LHCN-M2 (cell line): ENCODE measurements at regions not wholly inside any gene's neighbourhood (a gene's known extent, or its start where the extent isn't known, plus 50 kb on each side); places are given as distances from the start of the nearest gene placed in this dataset.

ENCODE experiments used
- DNase-seq: peaks from one replicate; pipeline ENCODE4 v3.0.0-alpha.2; 2012; ENCODE audit warnings: low read depth

DNA sequence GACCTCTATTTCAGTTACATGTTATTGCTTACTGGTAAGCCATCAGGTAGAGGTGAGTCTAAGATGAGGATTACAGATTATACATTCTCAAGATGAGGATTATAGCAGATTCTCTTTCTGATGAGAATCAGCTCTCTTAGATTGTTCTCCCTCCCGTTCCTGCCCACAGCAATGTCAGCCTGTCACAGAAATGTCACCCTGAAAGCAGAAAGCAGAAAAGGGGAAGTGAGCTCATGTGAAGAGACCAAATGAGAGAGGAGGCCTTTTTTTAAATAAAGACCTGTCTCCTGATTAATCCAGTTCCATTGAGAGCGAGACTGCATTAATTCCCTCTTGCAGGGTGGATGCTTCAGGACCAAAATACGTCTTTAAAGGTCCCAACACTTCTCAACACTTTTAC lies 445.6 kb downstream of the KCTD12 start:
- DNase-seq, result no peak

DNA sequence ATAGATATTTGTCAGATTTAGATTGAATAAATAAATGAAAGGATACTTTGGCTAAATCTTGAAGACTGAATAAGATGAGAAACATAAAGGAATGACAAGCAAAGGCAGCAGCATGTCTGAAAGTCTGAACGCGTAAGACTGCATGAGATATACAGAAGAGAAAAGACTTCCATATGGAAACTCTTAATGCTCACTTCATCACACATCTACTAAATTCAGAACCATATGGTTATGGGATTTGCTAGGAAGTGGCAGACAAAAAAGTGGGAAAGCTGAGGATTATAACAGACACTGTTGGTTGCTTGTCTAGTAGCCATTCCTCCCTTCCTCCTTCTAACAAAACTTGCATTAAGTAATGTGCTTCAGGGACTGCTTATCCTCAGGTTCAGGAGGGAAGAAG lies 446.7 kb downstream of the KCTD12 start:
- no peak for DNase-seq

DNA sequence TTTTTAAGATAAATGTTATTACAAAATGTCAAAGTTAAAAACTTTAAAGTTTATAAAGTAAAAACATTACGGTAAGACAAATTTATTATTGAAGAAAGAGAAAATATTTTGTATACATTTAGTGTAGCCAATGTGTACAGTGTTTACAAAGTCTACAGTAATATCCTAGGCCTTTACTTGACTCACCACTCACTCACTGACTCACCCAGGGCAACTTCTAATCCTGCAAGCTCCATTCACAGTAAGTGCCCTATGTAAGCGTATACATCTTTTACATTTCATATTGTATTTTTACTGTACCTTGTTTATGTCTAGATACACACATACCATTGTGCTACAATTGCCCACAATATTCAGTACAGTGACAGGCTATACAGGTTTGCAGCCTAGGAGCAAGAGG lies 448.2 kb downstream of the KCTD12 start:
- no peak for DNase-seq

DNA sequence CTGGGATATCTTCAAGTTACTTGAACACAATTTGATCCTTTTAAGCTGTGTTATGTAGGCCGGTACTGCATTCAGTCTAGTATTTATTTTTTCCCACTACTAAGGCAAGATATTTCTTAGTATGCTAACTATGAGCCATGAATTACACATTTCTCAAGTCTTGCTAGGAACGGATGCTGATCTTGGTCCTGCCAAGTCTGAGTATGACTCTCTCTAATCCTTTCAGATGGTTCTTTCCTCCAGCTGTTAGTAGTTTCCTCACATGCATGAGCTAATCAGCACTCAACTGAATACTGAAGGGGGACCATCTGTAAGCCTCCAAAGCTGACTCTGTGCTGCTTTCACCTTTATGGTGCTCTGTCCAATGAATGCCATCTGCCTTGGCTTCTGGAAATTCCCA lies 460.3 kb downstream of the KCTD12 start:
- peak; percentile 90 for DNase-seq

DNA sequence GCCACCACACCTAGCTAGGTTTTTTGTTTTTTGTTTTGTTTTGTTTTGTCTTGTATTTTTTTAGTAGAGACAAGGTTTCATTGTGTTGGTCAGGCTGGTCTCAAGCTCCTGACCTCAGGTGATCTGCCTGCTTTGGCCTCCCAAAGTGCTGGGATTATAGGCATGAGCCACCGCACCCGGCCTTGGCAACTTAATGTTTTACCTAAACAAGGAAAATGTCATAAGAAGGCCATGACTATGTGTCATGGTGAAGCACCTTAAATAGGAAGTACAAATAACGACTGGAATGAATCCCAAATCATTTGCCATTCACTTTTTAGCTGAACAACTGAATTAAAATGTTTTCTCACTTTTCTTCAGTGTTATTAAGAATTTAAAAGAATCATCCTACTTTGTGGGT lies 465.2 kb downstream of the KCTD12 start:
- no peak for DNase-seq

DNA sequence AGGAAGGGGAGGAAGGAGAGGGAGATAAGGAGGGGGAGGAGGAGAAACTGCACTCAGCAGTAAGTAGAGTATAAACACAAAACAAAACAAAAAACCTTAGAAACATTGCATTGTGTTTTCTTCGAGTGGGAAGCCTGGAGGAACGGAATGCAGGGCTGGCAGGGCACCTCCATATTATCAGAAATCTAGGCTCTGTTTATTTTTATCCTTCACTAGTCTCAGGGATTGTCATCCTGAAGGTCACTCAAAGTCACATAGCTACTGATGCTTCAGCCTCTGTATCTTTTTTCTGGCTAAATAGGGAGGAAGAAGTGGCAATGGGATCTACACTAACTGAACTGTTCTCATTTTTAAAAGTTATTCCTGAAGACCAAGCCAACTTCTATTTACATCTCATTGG lies 467.8 kb downstream of the KCTD12 start:
- no peak for DNase-seq

DNA sequence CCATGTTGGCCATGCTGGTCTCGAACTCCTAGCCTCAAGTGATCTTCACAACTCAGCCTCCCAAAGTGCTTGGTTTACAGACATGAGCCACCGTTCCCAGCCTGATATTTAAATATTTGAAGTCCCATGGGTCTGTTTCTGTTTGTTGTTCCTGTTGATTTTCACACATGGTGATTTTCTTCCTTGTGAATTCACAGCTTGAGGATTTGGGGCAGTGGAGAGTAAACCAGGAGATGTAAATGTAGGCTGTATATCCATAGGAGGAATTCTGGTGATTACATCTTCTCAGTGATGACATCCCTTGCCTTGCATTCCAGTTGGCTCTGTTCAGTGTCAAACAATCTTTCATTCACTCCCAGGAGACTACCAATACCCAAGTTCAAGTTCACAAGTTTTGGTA lies 471.9 kb downstream of the KCTD12 start:
- DNase-seq, result no peak

DNA sequence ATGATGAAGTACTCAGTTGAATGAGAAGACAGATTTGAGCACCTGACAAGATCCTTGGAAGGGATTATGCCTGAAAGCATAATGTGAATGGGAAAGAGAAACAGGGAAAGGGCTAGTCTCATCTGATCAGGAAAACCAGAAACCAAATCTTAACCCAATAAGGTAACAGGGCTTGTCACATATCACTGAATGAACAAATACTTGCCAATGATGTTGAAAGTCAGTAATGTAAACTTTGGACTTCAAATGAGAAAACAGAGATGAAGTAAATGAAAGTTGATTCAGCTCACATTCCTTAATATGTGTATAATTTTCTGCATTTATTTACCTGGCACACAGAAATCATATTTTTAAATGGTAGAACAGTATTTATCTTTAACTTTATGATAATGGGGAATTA lies 480.0 kb downstream of the KCTD12 start:
- DNase-seq, result no peak

DNA sequence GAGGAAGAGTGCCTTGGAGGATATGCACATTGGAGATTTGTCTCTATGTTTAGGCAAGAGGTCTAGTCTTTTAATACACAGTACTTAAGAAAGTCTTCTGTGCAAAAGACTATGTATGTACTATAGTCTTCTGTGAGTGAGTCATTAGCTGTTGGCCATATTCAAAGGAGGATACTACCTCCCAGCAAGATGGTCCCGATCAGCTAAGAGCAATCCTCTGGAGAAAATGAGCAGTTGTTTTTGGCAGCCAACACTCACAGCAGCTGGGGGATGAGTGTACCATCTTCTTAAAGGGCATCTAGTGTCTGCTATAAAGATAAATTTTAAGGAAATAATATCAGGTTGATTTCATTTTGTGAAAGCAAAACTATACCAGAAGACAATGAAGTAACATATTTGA lies 487.8 kb downstream of the KCTD12 start:
- peak; percentile 91 for DNase-seq

DNA sequence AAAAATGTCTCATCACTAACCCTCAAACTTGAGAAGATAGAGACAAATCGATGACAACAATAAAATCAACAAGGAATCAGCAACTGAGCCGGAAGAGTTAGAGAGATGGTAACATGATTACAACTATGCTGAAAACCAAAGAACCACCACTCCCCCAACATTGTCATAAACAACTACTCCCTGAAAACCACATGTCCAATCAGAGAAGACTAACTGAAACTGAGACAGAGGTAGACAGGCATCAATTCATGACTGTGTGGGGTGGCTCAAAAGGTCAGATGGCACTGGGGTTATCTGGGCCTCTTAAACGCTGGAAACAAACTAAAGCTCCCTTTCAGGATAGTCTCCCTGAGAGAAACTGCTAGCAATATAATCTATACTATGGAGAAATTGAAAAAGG lies 488.8 kb downstream of the KCTD12 start:
- DNase-seq, result no peak

DNA sequence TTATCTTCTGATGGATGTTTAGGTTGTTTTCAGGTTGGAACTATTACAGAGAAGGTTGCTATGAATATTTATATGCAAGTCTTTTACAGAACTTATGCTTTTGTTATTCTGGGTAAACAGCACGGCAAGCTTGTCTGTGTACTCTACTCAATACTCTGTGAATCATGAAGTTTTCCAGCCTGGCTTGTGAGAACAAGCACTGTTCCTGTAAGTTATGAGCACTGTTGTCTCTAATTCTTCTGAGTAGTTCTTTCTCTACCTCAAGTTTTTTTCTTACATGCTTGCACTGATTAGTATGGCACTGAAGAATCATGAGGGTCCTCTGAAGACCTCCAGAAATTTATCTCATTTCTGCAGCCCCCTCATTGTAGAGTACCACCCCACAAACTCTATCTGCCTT lies 496.9 kb downstream of the KCTD12 start:
- DNase-seq, result no peak

DNA sequence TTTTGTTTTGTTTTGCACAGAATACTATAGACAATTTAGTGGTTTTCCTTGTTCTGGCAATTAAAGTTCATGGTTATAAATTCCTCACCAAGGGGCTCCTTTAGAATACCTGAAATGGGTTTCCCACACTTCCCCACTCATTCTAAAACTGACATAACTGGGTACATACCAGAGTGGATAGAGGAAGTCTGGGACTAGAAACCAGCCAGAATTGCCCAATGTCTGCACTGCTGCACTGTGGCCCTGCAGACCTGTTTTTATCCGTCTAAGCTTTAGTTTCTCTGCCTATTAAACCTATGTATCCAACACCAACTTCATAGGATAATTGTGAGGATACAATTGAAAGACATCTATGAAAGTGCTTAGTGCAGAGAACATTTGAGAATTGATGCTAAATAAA lies 498.6 kb downstream of the KCTD12 start:
- DNase-seq, result no peak

DNA sequence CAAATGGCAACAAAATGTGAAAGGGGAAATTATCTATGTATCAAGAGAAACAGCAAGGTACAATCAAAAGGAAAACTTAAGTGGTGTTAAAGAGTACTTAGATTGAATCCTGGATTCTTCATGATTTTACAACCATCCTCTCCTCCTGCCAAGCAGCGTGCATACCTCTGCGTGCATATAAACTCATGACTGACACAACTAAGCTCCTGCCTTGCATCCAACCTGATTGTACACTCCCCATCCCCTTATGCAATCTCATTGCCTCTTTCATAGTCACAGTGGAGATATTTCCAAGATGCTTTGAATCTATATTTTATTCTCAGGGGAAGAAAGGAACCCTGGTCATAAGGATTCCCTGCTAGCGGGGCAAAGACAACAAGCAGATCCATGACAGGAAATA lies 499.9 kb downstream of the KCTD12 start:
- DNase-seq, result no peak

DNA sequence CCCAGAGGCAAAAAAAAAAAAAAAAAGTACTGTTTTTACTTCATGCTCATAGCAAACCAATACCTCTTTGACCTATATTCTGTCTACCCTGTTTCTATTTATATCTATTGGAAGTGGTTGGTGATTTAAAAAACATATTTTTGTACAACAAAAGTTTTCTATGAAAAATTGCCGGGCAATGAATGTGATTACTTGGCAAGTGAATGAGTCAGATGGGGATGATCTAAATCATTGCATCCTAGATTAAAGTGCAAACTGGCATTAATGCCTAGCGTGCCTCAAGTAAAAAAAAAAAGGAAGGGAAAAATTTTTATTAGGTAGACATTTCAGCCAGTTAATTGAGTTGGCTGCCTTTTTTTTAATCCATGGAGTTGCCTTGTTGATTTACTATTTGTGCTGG lies 500.6 kb downstream of the KCTD12 start:
- DNase-seq, result peak; percentile 61

DNA sequence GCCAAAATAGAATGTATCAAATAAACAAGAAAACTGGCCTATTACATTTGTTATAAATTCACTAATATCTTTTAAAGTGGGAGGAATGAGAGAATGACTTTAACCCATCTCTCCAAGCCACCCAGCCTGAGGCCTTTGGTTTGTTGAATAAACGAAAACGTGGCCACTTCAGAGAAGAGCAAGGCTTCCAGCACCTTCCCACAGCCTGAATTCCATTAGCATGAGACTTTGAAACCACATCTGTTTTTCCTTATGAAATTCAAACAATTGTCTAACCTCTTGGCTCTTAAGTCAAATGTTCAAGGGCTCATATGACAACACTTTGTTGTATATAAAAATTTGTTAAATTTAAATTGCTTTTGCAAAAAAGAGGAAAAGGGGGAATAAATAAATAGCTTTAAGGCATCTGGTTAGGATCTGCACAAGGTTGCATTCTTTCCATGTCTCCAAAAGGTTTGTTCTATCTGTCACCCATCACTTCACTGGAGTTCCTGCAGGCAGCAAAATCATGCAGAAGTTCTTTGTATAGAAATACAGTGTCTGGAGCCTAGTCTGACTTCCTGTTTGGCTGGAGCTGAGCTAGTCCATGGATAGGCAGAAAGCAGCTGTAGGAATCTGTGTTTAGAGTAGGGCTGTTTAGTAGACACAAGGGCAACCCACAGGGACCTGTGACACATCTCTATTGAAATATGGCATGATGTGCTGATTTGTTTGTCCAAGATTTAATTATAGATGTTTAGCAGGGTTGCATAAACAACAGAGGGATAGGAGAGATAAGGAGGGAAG lies 502.3 kb downstream of the KCTD12 start:
- DNase-seq, result peak; percentile 96

DNA sequence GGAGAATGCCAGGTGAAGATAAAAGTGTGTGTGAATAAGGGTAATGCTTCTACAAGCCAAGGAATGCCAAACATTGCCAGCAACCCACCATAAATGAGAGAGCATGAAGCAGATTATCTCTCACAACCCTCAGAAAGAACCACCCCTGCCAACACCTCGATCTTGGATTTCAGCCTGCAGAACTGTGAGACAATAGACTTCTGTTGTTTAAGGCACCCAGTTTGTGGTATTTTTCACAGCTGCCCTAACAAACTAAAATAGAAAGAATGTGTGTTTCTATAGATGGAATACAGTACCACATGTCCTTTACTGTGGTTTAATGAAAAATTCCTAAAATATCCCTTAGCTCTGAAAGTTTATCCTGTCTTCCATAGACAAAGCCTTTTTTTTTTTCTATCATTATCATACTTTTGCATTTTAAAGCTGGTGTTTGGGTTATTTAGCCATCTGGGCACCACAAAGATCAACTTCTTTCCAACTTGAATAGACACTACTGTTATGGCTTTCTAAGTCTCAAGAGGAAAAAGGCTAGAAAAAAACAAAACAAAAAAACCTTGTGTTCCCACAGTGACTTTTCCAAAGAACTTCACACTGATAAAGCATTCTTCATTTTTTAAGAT lies 505.6 kb downstream of the KCTD12 start:
- peak; percentile 94 for DNase-seq

DNA sequence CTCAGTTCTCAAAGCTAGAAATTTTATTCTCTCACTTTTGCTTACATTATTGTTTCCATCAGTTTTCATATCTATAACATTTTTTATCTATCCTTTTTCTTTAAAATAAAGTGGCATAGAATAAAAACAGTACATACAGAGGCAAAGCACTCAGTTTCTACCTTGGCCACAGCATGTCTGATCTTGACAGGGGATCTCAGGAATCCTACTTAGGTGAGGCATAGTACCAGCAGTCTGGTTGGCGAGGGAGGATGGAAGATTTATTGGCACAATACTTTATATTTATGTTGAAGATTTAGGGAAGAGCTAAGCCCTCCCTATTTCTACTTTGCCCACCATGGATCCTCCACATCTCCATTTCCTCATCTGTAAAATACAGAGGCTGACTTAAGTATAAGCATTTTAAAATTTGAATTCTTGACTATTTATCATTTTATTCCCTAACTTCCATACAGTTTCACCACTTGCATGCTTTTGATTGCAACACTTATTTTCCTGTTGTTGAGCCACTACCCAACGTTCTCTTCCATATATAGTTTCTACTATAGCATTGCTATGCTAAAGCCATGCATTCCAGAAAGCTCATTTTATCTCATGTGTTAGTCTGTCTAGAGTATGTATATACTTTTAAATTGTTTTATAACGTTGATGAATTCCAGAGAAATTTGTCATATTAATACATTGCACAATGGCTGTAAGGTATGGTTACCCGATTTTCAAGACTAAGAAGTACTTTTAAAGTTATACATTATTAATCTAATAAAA lies 506.7 kb downstream of the KCTD12 start:
- DNase-seq, result no peak

DNA sequence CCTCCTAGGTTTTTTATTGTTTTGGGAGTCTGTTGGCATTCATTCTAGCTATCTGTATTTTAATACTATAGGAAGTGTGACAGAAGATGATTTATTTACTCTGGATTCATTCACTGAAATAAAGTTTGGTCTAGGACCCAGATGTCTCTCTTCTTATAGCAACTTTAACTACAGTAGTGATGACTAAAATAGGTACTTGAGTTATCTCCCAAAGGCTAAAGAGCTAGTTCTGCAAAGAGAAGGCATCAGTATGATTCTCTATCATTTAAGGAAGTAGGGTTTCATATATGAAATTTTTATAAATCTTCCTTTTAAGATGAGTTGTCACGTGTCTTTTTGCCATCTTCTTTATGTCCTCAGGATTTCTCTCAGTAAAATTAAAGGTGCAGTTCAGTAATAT lies 507.4 kb downstream of the KCTD12 start:
- no peak for DNase-seq

DNA sequence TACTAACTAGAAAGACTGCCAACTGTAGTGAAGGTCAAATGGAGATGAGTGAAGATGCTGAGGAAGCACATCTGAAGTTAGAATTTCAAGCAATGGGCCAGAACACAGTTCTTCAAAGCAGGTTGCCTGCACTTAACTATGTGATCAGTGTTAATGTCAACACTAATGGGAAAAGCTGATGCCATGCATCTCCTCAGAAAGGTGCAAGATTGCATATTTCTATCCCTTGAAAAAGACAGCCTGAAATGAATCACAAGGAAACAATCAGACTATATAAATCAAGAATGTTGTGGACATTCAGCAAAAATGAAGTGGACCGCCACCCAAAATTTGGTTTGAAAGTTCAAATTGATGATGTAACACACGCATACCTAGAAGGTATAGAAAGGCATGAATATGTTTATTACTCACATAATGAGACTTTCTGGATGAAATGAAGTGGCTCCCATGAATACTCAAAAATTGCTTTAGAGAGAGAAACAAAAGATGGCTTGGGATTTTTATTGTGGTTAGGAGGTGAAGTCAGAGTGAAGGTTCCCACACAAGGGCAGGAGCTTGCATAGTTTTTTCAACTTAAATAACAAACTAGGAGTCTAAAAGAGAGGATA lies 522.4 kb downstream of the KCTD12 start:
- DNase-seq, result no peak

DNA sequence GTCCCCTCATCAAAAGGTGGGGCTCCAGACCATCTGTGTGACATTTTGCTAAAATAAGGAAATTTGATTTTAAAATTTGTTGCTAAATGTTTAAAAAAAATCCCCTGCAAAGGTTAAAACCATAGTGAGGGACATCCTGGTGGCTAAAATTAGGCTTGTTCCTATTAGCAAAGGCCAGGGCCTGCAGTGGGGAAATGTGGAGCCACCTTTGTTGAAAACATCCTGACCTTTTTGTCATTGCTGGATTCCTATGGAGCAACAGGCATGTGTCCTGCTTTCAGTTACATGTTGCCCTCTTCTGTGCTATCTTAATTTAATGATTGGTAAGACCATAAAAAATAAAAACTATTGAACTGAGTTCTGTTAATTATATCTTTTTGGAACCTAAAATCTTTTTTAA lies 524.3 kb downstream of the KCTD12 start:
- DNase-seq, result no peak

DNA sequence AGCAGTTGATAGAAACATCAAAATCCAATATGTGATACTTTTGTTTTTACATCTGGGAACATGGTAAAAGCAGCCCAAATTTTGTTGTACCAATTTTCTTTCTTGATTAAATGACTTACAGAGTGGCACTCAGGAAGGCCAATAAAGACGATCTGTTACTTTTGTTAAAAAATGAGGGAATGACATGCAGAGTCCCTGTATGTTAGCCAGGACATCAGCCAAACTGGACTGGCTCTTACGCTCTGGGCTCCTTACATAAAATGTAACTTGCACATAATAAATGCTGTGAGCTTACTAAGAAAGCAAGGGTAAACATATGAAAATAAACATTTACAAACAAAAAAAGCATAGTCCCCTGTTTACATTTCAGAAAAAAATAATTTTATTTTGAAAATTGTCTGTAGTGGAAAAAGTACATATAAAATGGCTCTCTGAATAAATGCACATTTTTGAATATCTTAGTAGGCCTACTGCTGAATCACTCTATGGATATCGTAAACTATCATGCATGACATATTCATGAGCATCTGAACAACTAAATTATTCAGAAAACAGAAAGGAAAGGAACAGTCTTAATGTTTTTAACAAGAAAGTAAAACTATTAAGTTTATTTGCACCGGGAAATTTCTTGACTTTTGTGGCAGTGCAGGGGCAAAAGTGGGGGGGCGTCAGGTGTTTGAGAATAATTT lies 534.5 kb downstream of the KCTD12 start:
- DNase-seq, result no peak

DNA sequence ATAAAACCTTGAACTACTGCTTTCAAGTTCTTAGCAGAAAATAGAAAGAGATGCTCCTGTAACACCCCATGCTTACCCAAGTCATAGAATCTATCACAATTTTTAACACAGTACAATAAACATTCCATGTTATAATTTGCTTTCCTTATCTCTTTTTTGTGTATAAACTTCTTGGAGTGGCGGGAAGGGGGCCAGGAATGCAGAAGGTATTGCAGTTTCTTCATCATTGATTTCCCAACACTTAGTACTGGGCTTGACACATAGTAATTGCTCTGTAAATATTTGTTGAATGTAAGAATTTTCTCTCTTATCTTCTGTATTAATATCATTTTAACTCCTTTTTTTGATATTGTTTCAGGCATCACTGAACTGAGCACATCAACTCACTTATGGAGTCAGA lies 535.8 kb downstream of the KCTD12 start:
- DNase-seq, result no peak
